ENCODE measurements at regions not wholly inside any gene's neighbourhood (a gene's known extent, or its start where the extent isn't known, plus 50 kb on each side); places are given as distances from the start of the nearest gene placed in this dataset.

DNA sequence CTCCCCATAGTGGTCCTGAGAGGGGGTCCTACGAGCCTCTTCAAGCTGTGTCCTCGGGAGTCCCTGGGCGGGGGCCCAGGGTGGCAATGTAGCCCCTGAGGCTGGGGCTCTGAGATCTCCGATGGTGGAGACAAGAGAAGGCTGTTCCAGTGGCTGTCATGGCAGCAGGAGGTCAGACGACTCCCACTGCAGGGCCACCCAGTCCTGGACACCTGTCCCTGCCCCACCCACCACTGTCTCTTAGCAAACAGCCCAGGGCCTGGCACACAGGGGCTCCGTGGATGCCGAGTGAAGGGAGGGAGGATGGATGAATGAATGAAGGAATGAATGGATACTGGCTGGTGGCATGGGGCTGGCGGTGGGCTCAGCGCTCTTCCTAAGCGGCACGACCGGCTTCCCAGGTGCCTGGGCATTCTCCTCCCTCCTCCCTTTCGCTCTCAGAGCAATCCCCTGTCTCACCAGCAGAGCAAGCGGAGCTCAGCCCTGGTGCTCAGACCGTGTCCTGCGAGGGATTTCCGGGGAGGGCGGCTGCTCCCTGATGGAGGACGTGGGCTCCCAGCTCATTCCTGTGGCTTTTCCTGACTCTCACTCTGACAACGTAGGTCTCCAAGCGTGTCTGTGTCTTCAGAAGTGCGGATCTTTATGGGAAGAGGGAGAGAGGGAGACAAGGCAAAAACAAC, 1272.6 kb downstream of the BRD1 start:
- TF ChIP-seq CTCF (IDR thresholded peaks at IDR 0.05; ENCODE audit: insufficient read depth, low read length, poor library complexity, severe bottlenecking) = no peak
- TF ChIP-seq EZH2phosphoT487 (conservative IDR thresholded peaks at IDR 0.05; ENCODE audit: low read length) = no peak
